ENCODE measurements at regions not wholly inside any gene's neighbourhood (a gene's known extent, or its start where the extent isn't known, plus 50 kb on each side); places are given as distances from the start of the nearest gene placed in this dataset.

GRCh38 chr5:2278825-2279456 is 396.2 kb upstream of the IRX4 start:
- Histone ChIP-seq H3K4me1 (replicated peaks in 1 of 4; ENCODE audit: control insufficient read depth in 3 of 4, insufficient read depth in 4 of 4, low read length in 3 of 4) (no peaks in the 10 kb centered on the region), H3K36me3 (ENCODE audit: control insufficient read depth in 2 of 4, insufficient read depth in 4 of 4, low read length in 3 of 4) (no peaks in the 10 kb centered on the region)
- WGBS, 2 experiments (ENCODE audit: extremely low coverage in 1 of 2, insufficient coverage in 1 of 2, insufficient read length in 1 of 2, insufficient replicate concordance in 2 of 2, low coverage in 1 of 2, low lambda C conversion rate in 2 of 2, missing lambda C conversion rate in 1 of 2) = 90% methylated on average over 23 of the region's 27 CpGs; no CpG with 5 or more reads in 1 of the 2 experiments

More at GRCh38 chr5:2278825-2279456, 396.2 kb upstream of the IRX4 start:
- CTCF ChIA-PET (ENCODE audit: partially characterized antibody) = no interaction called here
- H3K9me3 ChIP-seq (ENCODE audit: insufficient read depth in 2 of 2, low read depth in 1 of 2, low read length in 1 of 2) = no peaks in the 10 kb centered on the region
- no peaks in the 10 kb centered on the region for H4K20me1 ChIP-seq (replicated peaks in 1 of 2; ENCODE audit: control insufficient read depth in 1 of 2, insufficient read depth in 2 of 2, low read length in 2 of 2)
- H2BK5ac ChIP-seq (ENCODE audit: low read depth, low read length) = no peak overlapping the region
- H3K4me3 ChIP-seq (ENCODE audit: extremely low read depth in 1 of 4, insufficient read depth in 2 of 4, low read depth in 3 of 4, low read length in 4 of 4) = no peak overlapping the region
- H4K8ac ChIP-seq (ENCODE audit: extremely low read depth, insufficient read depth, low read length) = no peak overlapping the region
- no peak overlapping the region for H2BK12ac ChIP-seq (ENCODE audit: low read depth, low read length)
- H4K5ac ChIP-seq (ENCODE audit: insufficient read length, low read depth, low read length) = no peak overlapping the region
- H3K4ac ChIP-seq (replicated peaks; ENCODE audit: insufficient read length, low read depth, low read length) = no peak overlapping the region
- no peak overlapping the region for H2AK5ac ChIP-seq (ENCODE audit: low read depth, low read length)
- no peak overlapping the region for H2BK20ac ChIP-seq (ENCODE audit: low read length)
- no peak overlapping the region for H2AFZ ChIP-seq (ENCODE audit: low read length)
- H3K23me2 ChIP-seq (ENCODE audit: low read depth, low read length) = peaks cover 14% of the 10 kb centered on the region; the same call in 1 of the 2 replicates
- no peak overlapping the region for H3K14ac ChIP-seq (ENCODE audit: insufficient read length)
- no peak overlapping the region for H3K18ac ChIP-seq (ENCODE audit: extremely low read depth, low read length)
- DNase-seq (ENCODE audit: low read depth in 1 of 2, low spot score in 2 of 2) (no peak), FAIRE-seq (no peak)
- H3K79me1 ChIP-seq (ENCODE audit: low read depth, low read length) = no peaks in the 10 kb centered on the region
- POLR2A ChIA-PET (ENCODE audit: partially characterized antibody) = no interaction called here
- no peaks in the 10 kb centered on the region for H3K79me2 ChIP-seq (ENCODE audit: control insufficient read depth in 1 of 2, insufficient read depth in 2 of 2, low read length in 2 of 2)
- H3K23ac ChIP-seq (ENCODE audit: insufficient read length) = no peak overlapping the region
- no peak overlapping the region for H4K91ac ChIP-seq (replicated peaks; ENCODE audit: insufficient read length, low read length)
- H3K4me2 ChIP-seq (ENCODE audit: insufficient read depth in 1 of 2, low read depth in 2 of 2, low read length in 2 of 2) = no peak overlapping the region
- no peak overlapping the region for H2BK120ac ChIP-seq (replicated peaks; ENCODE audit: low read depth, low read length)
- H3K27ac ChIP-seq (ENCODE audit: low read depth, low read length) = no peak overlapping the region
- no peaks in the 10 kb centered on the region; a peak in 1 of 7 replicates for H3K27me3 ChIP-seq (replicated peaks in 1 of 4; ENCODE audit: control insufficient read depth in 3 of 4, extremely low read depth in 1 of 4, insufficient read depth in 3 of 4, low read length in 3 of 4)
- H3K9ac ChIP-seq (replicated peaks in 1 of 4; ENCODE audit: extremely low read depth in 1 of 4, low read depth in 3 of 4, low read length in 3 of 4) = no peak overlapping the region
- H3K56ac ChIP-seq (replicated peaks; ENCODE audit: insufficient read length, low read depth, low read length) = no peak overlapping the region
- TF ChIP-seq PHF8 (conservative IDR thresholded peaks at IDR 0.05; ENCODE audit: low read depth, low read length) (no peak), RBBP5 (IDR thresholded peaks at IDR 0.05; ENCODE audit: borderline replicate concordance, low read depth, low read length) (no peak), SIN3A (conservative IDR thresholded peaks at IDR 0.05 in 1 of 2, IDR thresholded peaks at IDR 0.05 in 1 of 2; ENCODE audit: low read depth in 1 of 2, low read length in 2 of 2) (no peak), SP4 (IDR thresholded peaks at IDR 0.05; ENCODE audit: low read length) (no peak), TBP (IDR thresholded peaks at IDR 0.05; ENCODE audit: low read depth, low read length) (no peak), ZNF274 (IDR thresholded peaks at IDR 0.05; ENCODE audit: borderline replicate concordance, extremely low read depth, low read length) (no peak), CBX5 (IDR thresholded peaks at IDR 0.05; ENCODE audit: low read depth, low read length) (no peak), BCL11A (IDR thresholded peaks at IDR 0.05; ENCODE audit: low read depth in 2 of 2, low read length in 2 of 2) (no peak), EGR1 (IDR thresholded peaks at IDR 0.05; ENCODE audit: borderline replicate concordance, low read depth, low read length) (no peak), EP300 (IDR thresholded peaks at IDR 0.05; ENCODE audit: borderline replicate concordance in 1 of 2, low read depth in 2 of 2, low read length in 2 of 2) (no peak)
- H2BK15ac ChIP-seq (ENCODE audit: low read length) = no peak overlapping the region

Data from H1 (cell line).